Neural progenitor cell (in vitro differentiated cells): ENCODE measurements at regions not wholly inside any gene's neighbourhood (a gene's known extent, or its start where the extent isn't known, plus 50 kb on each side); places are given as distances from the start of the nearest gene placed in this dataset.

ENCODE experiments used
- DNase-seq: peaks from one replicate; pipeline ENCODE4 v3.0.0-alpha.2; 2016; ENCODE audit warnings: low spot score
- H2AFZ ChIP-seq: fragments of 200-600 bp; sonication (generic); replicated peaks from 2 replicates; pipeline ENCODE4 v1.6.1; 2016; ENCODE audit warnings: antibody characterized with exemption
- H3F3A ChIP-seq: fragments of 200-600 bp; sonication (generic); 2 replicates; pipeline ENCODE4 v1.6.1; 2016; ENCODE audit warnings: antibody characterized with exemption, low read depth
- H3K27ac ChIP-seq: fragments of 200-600 bp; sonication (generic); 2 replicates; pipeline ENCODE4 v1.5.1; 2016; ENCODE audit warnings: mild to moderate bottlenecking
- H3K27me3 ChIP-seq: fragments of 200-600 bp; sonication (generic); 2 replicates; pipeline ENCODE4 v1.6.1; 2016; ENCODE audit warnings: mild to moderate bottlenecking, moderate library complexity
- H3K36me3 ChIP-seq: fragments of 200-600 bp; sonication (generic); 2 replicates; pipeline ENCODE4 v1.5.1; 2016
- H3K4me1 ChIP-seq: fragments of 200-600 bp; sonication (generic); 2 replicates; pipeline ENCODE4 v1.6.1; 2016; ENCODE audit warnings: mixed run types
- H3K4me2 ChIP-seq: fragments of 200-600 bp; sonication (generic); 2 replicates; pipeline ENCODE4 v1.6.1; 2016
- H3K4me3 ChIP-seq: fragments of 200-600 bp; sonication (generic); 2 replicates; pipeline ENCODE4 v1.5.1; 2016
- H3K79me2 ChIP-seq: fragments of 200-600 bp; sonication (generic); 2 replicates; pipeline ENCODE4 v1.6.1; 2016; ENCODE audit warnings: low read depth
- H3K9ac ChIP-seq: fragments of 200-600 bp; sonication (generic); 2 replicates; pipeline ENCODE4 v1.6.1; 2016
- H3K9me3 ChIP-seq: fragments of 200-600 bp; sonication (generic); 2 replicates; pipeline ENCODE4 v1.5.1; 2016; ENCODE audit warnings: low read depth
- H4K20me1 ChIP-seq: fragments of 200-600 bp; sonication (generic); 2 replicates; pipeline ENCODE4 v1.6.1; 2016; ENCODE audit warnings: low read depth
- H3K27ac Mint-ChIP-seq: 3 replicates; pipeline ENCODE4 v1.8.0; 2021; ENCODE audit warnings: mixed read lengths
- H3K27me3 Mint-ChIP-seq: 2 replicates; pipeline ENCODE4 v1.8.0; 2022; ENCODE audit warnings: low read depth, mild to moderate bottlenecking, inconsistent platforms, moderate library complexity, mixed read lengths; ENCODE audit not compliant: insufficient read depth
- H3K36me3 Mint-ChIP-seq: 3 replicates; pipeline ENCODE4 v1.8.0; 2021; ENCODE audit warnings: mixed read lengths
- H3K4me1 Mint-ChIP-seq: 3 replicates; pipeline ENCODE4 v1.8.0; 2021; ENCODE audit warnings: mixed read lengths
- H3K4me3 Mint-ChIP-seq: 3 replicates; pipeline ENCODE4 v1.8.0; 2021; ENCODE audit warnings: mild to moderate bottlenecking, moderate library complexity, mixed read lengths
- H3K9me3 Mint-ChIP-seq: 3 replicates; pipeline ENCODE4 v1.8.0; 2020; ENCODE audit warnings: mixed read lengths
- CTCF ChIP-seq: fragments of 200-600 bp; sonication (generic); IDR thresholded peaks from 2 replicates; pipeline ENCODE4 v1.5.1; 2017; ENCODE audit warnings: antibody characterized with exemption, mild to moderate bottlenecking
- EZH2 ChIP-seq: fragments of 200-600 bp; sonication (generic); IDR thresholded peaks from 2 replicates; pipeline ENCODE4 v1.6.1; 2017; ENCODE audit warnings: antibody characterized with exemption, mild to moderate bottlenecking, moderate library complexity
- EZH2phosphoT487 ChIP-seq: fragments of 200-600 bp; sonication (generic); IDR thresholded peaks from 2 replicates; pipeline ENCODE4 v1.6.1; 2017; ENCODE audit warnings: antibody characterized with exemption

GRCh38 chr6:21518317-21518716 lies 75.2 kb upstream of the SOX4 start:
- H3K4me1 Mint-ChIP-seq = no peaks in the 10 kb centered on the region
- H3K27me3 ChIP-seq = no peaks in the 10 kb centered on the region
- no peak overlapping the region for H3K4me2 ChIP-seq
- no peaks in the 10 kb centered on the region for H4K20me1 ChIP-seq
- no peak overlapping the region for H3K4me3 ChIP-seq
- H3K9me3 ChIP-seq = no peaks in the 10 kb centered on the region
- no peak overlapping the region for H3K27ac Mint-ChIP-seq
- H3K36me3 ChIP-seq = no peaks in the 10 kb centered on the region
- no peak for TF ChIP-seq CTCF
- no peak for TF ChIP-seq EZH2phosphoT487
- TF ChIP-seq EZH2 = no peak
- no peak overlapping the region for H2AFZ ChIP-seq
- H3K4me1 ChIP-seq = no peaks in the 10 kb centered on the region
- no peaks in the 10 kb centered on the region for H3F3A ChIP-seq
- no peaks in the 10 kb centered on the region for H3K9me3 Mint-ChIP-seq
- H3K27me3 Mint-ChIP-seq = peaks cover under 1% of the 10 kb centered on the region
- H3K27ac ChIP-seq = no peak overlapping the region
- H3K9ac ChIP-seq = no peak overlapping the region
- no peaks in the 10 kb centered on the region for H3K36me3 Mint-ChIP-seq
- no peaks in the 10 kb centered on the region for H3K79me2 ChIP-seq
- DNase-seq = no peak
- H3K4me3 Mint-ChIP-seq = no peak overlapping the region

GRCh38 chr6:21519642-21520041 lies 73.9 kb upstream of the SOX4 start:
- no peak overlapping the region for H3K27ac ChIP-seq
- no peak overlapping the region for H3K4me3 Mint-ChIP-seq
- no peaks in the 10 kb centered on the region for H3K9me3 Mint-ChIP-seq
- H3K36me3 Mint-ChIP-seq = no peaks in the 10 kb centered on the region
- no peaks in the 10 kb centered on the region for H3K9me3 ChIP-seq
- H3K4me3 ChIP-seq = no peak overlapping the region
- H3K4me2 ChIP-seq = no peak overlapping the region
- no peaks in the 10 kb centered on the region for H3K27me3 Mint-ChIP-seq
- no peaks in the 10 kb centered on the region for H3K4me1 Mint-ChIP-seq
- H3K27me3 ChIP-seq = no peaks in the 10 kb centered on the region
- H3K9ac ChIP-seq = no peak overlapping the region
- no peaks in the 10 kb centered on the region for H4K20me1 ChIP-seq
- TF ChIP-seq CTCF (no peak), EZH2phosphoT487 (no peak), EZH2 (no peak)
- no peaks in the 10 kb centered on the region for H3K79me2 ChIP-seq
- H3K36me3 ChIP-seq = no peaks in the 10 kb centered on the region
- H3K4me1 ChIP-seq = no peaks in the 10 kb centered on the region
- no peak overlapping the region for H3K27ac Mint-ChIP-seq
- no peak for DNase-seq
- no peaks in the 10 kb centered on the region for H3F3A ChIP-seq
- no peak overlapping the region for H2AFZ ChIP-seq

GRCh38 chr6:21521276-21521675 lies 72.3 kb upstream of the SOX4 start:
- no peaks in the 10 kb centered on the region for H3K9me3 Mint-ChIP-seq
- no peaks in the 10 kb centered on the region for H3K4me1 Mint-ChIP-seq
- Histone ChIP-seq H3K4me1 (no peaks in the 10 kb centered on the region), H2AFZ (peak overlapping the region; percentile 26), H3K4me3 (no peak overlapping the region), H3K36me3 (no peaks in the 10 kb centered on the region), H3K27ac (no peak overlapping the region), H3F3A (no peaks in the 10 kb centered on the region), H3K79me2 (no peaks in the 10 kb centered on the region), H4K20me1 (no peaks in the 10 kb centered on the region), H3K4me2 (no peak overlapping the region), H3K9ac (no peak overlapping the region), H3K9me3 (no peaks in the 10 kb centered on the region), H3K27me3 (no peaks in the 10 kb centered on the region)
- no peak for TF ChIP-seq EZH2phosphoT487
- no peak for TF ChIP-seq EZH2
- no peak for TF ChIP-seq CTCF
- H3K4me3 Mint-ChIP-seq = no peak overlapping the region
- no peaks in the 10 kb centered on the region for H3K36me3 Mint-ChIP-seq
- H3K27ac Mint-ChIP-seq = peak overlapping the region; percentile 73
- DNase-seq = no peak
- peaks cover 2% of the 10 kb centered on the region for H3K27me3 Mint-ChIP-seq
